A549 (cell line): ENCODE measurements at regions not wholly inside any gene's neighbourhood (a gene's known extent, or its start where the extent isn't known, plus 50 kb on each side); places are given as distances from the start of the nearest gene placed in this dataset.

ENCODE experiments used
- ATAC-seq, 2 experiments: fragments of 200-7000 bp in 1 of 2; fragments of >200 bp in 1 of 2; cut with Nextera tagmentation in 1 of 2; cut with Tn5 transposase in 1 of 2; 3 replicates each; pipeline versions ENCODE4 v1.8.0 to v1.9.1; 2018 to 2020; ENCODE audit warnings: mild to moderate bottlenecking in 1 of 2, moderate library complexity in 1 of 2
- CTCF ChIA-PET: fragments of 300-600 bp; sonication (Branson Sonifier 250); formaldehyde crosslinking; extraction: SDS; loops from one replicate; lab custom pipeline; 2021; ENCODE audit warnings: antibody characterized with exemption, inconsistent platforms; lab: Yijun Ruan, JAX
- POLR2A ChIA-PET: fragments of 350-600 bp; formaldehyde crosslinking; extraction: SDS; loops from one replicate; lab custom pipeline; 2021; ENCODE audit warnings: antibody characterized with exemption, inconsistent platforms; lab: Yijun Ruan, JAX
- DNase-seq, 2 experiments: peaks; one replicate each; pipeline versions ENCODE4 v3.0.0 to v3.0.0-alpha.2; 2011 to 2016; ENCODE audit warnings: low read depth in 1 of 2, low spot score in 1 of 2
- FAIRE-seq: peaks from 2 replicates; lab custom pipeline; 2011; peaks lifted over from hg19 to GRCh38; lab: Jason Lieb, UNC
- H3K27ac ChIP-seq, 2 experiments: fragments of >200 bp; sonication (Bioruptor Twin); formaldehyde crosslinking; 3 replicates each; pipeline ENCODE4 v1.5.1; 2016 to 2017
- H3K4me1 ChIP-seq: fragments of >200 bp; sonication (Bioruptor Twin); formaldehyde crosslinking; 3 replicates; pipeline ENCODE4 v1.6.1; 2016
- H3K4me2 ChIP-seq: fragments of >200 bp; sonication (Bioruptor Twin); formaldehyde crosslinking; 3 replicates; pipeline ENCODE4 v1.6.1; 2016
- H3K4me3 ChIP-seq: fragments of >200 bp; sonication (Bioruptor Twin); formaldehyde crosslinking; 3 replicates; pipeline ENCODE4 v1.5.1; 2016
- H3K9me3 ChIP-seq: fragments of >200 bp; sonication (Bioruptor Twin); formaldehyde crosslinking; 3 replicates; pipeline ENCODE4 v1.6.1; 2016
- CBX8 ChIP-seq: fragments of 200-600 bp; sonication (generic); IDR thresholded peaks from 2 replicates; pipeline ENCODE4 v1.6.1; 2016
- CHD4 ChIP-seq: fragments of 200-600 bp; sonication (generic); IDR thresholded peaks from 2 replicates; pipeline ENCODE4 v1.6.1; 2016; ENCODE audit warnings: antibody characterized with exemption, mild to moderate bottlenecking, borderline replicate concordance
- CTCF ChIP-seq: fragments of >200 bp; sonication (Bioruptor Twin); formaldehyde crosslinking; IDR thresholded peaks from 3 replicates; pipeline ENCODE4 v1.5.1; 2016
- FOSL2 ChIP-seq, 2 experiments: fragments of 450-650 bp in 1 of 2; fragments of >200 bp in 1 of 2; sonication (Bioruptor Twin) in 1 of 2; formaldehyde crosslinking; IDR thresholded peaks; 2 replicates each; pipeline versions ENCODE4 v1.5.0 to v1.6.1; 2016 to 2020; ENCODE audit warnings: mild to moderate bottlenecking in 1 of 2, moderate library complexity in 1 of 2
- GATA3 ChIP-seq: IDR thresholded peaks from 2 replicates; pipeline ENCODE4 v1.6.1; 2012; ENCODE audit warnings: borderline replicate concordance
- HDAC2 ChIP-seq: fragments of 200-600 bp; sonication (generic); IDR thresholded peaks from 2 replicates; pipeline ENCODE4 v1.6.1; 2016
- HES2 ChIP-seq: fragments of >200 bp; sonication (Bioruptor Twin); formaldehyde crosslinking; IDR thresholded peaks from 2 replicates; pipeline ENCODE4 v1.6.1; 2016
- HEYL ChIP-seq: fragments of 250-450 bp; sonication (Bioruptor Pico); IDR thresholded peaks from 2 replicates; pipeline ENCODE4 v1.8.0; 2021; ENCODE audit warnings: mild to moderate bottlenecking, moderate library complexity
- JUNB ChIP-seq: fragments of >200 bp; sonication (Bioruptor Twin); formaldehyde crosslinking; IDR thresholded peaks from 2 replicates; pipeline ENCODE4 v1.6.1; 2016
- NFE2L2 ChIP-seq: fragments of 150-350 bp; conservative IDR thresholded peaks from 2 replicates; pipeline ENCODE4 v1.6.1; 2014; ENCODE audit warnings: low read length
- NPAS2 ChIP-seq: fragments of 250-450 bp; sonication (Bioruptor Pico); IDR thresholded peaks from 2 replicates; pipeline ENCODE4 v1.8.0; 2022; ENCODE audit warnings: mild to moderate bottlenecking, moderate library complexity, borderline replicate concordance
- PHF8 ChIP-seq: fragments of 200-600 bp; sonication (generic); IDR thresholded peaks from 2 replicates; pipeline ENCODE4 v1.6.1; 2016; ENCODE audit warnings: low read depth, mild to moderate bottlenecking, antibody characterized with exemption, moderate library complexity, borderline replicate concordance
- RAD21 ChIP-seq, 2 experiments: fragments of >200 bp in 1 of 2; sonication (Bioruptor Twin) in 1 of 2; formaldehyde crosslinking in 1 of 2; IDR thresholded peaks in 1 of 2; conservative IDR thresholded peaks in 1 of 2; 2 replicates in 1 of 2; 3 replicates in 1 of 2; pipeline ENCODE4 v1.6.1; 2012 to 2018; ENCODE audit warnings: inconsistent platforms in 1 of 2
- RARB ChIP-seq: fragments of 250-450 bp; sonication (Bioruptor Pico); IDR thresholded peaks from 2 replicates; pipeline ENCODE4 v1.8.0; 2021; ENCODE audit warnings: mild to moderate bottlenecking, moderate library complexity
- RCOR1 ChIP-seq: fragments of 150-350 bp; IDR thresholded peaks from 2 replicates; pipeline ENCODE4 v1.6.1; 2014; ENCODE audit warnings: antibody characterized with exemption, low read length, low read depth
- USF2 ChIP-seq: fragments of 450-650 bp; IDR thresholded peaks from 2 replicates; pipeline ENCODE4 v1.6.1; 2014; ENCODE audit warnings: antibody characterized with exemption
- ZNF302 ChIP-seq: fragments of 250-450 bp; sonication (Bioruptor Pico); IDR thresholded peaks from 2 replicates; pipeline ENCODE4 v1.9.0; 2021; ENCODE audit warnings: inconsistent platforms, mild to moderate bottlenecking, moderate library complexity
- WGBS: methylation state at CpG from one replicate; pipeline ENCODE4 v1.1.6; 2017; ENCODE audit errors: missing lambda C conversion rate; 5-methylcytosine and 5-hydroxymethylcytosine counted together

DNA sequence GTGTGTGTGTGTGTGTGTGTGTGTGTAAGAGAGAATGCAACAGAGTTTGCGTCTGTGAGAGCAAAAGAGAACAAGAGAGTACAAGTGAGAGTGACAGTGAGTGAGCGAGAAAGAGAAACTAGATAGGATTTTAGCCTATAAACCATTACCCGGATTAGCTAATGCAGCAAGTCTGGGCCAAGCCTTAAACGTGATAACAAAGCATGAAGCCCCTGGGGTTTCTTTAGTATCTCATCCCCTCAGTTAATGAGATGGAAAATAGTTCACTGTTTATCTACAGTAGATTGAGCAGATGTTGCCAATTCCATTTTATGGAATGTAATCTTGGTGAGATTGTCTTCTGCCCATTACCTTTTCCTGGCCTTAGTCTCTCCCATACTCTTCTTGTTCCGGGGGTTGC is 114.5 kb downstream of the MAT2B start:
- 27% methylated on average over 5 of the region's 5 CpGs for WGBS
- no peak for TF ChIP-seq NPAS2
- TF ChIP-seq, all 56 proteins: peak for 0
- H3K4me1 ChIP-seq: no peaks in the 10 kb centered on the region
- ATAC-seq (no peak), DNase-seq (no peak), FAIRE-seq (no peak)
- ChIA-PET POLR2A (no interaction called here), CTCF (no interaction called here)
- no peak overlapping the region for H3K4me2 ChIP-seq
- no peak overlapping the region for H3K4me3 ChIP-seq
- no peaks in the 10 kb centered on the region for H3K9me3 ChIP-seq
- H3K27ac ChIP-seq: no peak overlapping the region

DNA sequence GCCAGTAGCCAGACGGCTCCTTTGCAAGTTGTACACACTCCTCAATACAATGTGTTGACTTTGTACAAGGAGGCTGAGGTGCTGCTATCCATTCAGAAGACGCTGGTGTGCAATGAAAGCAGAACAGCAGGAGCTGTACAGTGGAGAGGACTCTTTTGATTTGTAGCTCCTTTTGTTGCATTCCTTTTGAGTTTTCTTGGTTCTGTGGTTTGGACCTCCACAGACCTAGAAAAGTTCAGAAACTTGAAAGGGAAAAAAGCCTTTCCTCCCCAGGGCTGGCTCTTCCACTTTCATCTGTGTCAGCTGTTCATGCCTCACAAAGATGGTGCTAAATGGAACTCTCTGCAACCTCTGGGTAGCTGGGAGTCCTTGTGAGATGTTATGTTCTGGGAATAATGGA is 117.4 kb downstream of the MAT2B start:
- no peaks in the 10 kb centered on the region for H3K4me1 ChIP-seq
- FAIRE-seq: no peak

DNA sequence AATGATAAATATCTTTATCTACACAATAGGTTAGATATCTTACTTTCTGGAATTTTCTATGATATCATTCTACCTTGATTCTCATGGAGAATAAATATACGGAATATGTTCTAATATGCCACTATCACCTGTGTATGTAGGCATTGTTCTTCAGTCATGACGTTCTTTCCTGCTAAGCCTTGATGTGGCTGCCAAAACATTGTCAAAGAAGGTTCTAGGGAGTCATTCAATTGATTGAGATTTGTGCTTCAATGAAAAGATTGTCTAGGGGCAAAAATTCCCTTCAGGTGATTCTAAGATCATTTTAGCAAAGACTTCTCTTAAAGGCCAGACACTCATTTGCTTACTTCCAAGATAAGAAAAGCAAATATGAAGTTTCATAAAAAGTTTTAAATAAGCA is 118.1 kb downstream of the MAT2B start:
- H3K4me1 ChIP-seq: no peaks in the 10 kb centered on the region
- H3K9me3 ChIP-seq: no peaks in the 10 kb centered on the region
- ATAC-seq: no peak
- CTCF ChIA-PET: interaction anchor here (0.9 kb wide), 1 partner anchor 14 kb away, joined by 3 read pairs; no protein-coding TSS in a partner anchor
- POLR2A ChIA-PET: no interaction called here
- no peak for DNase-seq
- H3K27ac ChIP-seq: no peak overlapping the region
- no peak overlapping the region for H3K4me3 ChIP-seq
- 21% methylated on average over 2 of the region's 2 CpGs for WGBS
- H3K4me2 ChIP-seq: no peak overlapping the region
- no peak for FAIRE-seq
- TF ChIP-seq RCOR1: no peak
- no peak for TF ChIP-seq USF2
- TF ChIP-seq HEYL: no peak
- no peak for TF ChIP-seq HDAC2
- TF ChIP-seq NFE2L2: no peak

More for the DNA sequence above, 117.4 kb downstream of the MAT2B start:
- ChIA-PET CTCF (interaction anchor here (0.9 kb wide), 1 partner anchor 14 kb away, joined by 3 read pairs; no protein-coding TSS in a partner anchor), POLR2A (no interaction called here)
- WGBS: 6% methylated on average over 2 of the region's 2 CpGs
- H3K27ac ChIP-seq: no peak overlapping the region
- no peaks in the 10 kb centered on the region for H3K9me3 ChIP-seq
- ATAC-seq (no peak), DNase-seq (no peak)
- H3K4me3 ChIP-seq: no peak overlapping the region
- H3K4me2 ChIP-seq: no peak overlapping the region
- TF ChIP-seq CHD4 (no peak), FOSL2 (IDR thresholded peaks at IDR 0.05) (no peak), FOSL2 (CRISPR knock-in tag; IDR thresholded peaks at IDR 0.05) (no peak), PHF8 (no peak), GATA3 (no peak), CBX8 (no peak), CTCF (no peak), RARB (CRISPR knock-in tag) (no peak), ZNF302 (no peak)

DNA sequence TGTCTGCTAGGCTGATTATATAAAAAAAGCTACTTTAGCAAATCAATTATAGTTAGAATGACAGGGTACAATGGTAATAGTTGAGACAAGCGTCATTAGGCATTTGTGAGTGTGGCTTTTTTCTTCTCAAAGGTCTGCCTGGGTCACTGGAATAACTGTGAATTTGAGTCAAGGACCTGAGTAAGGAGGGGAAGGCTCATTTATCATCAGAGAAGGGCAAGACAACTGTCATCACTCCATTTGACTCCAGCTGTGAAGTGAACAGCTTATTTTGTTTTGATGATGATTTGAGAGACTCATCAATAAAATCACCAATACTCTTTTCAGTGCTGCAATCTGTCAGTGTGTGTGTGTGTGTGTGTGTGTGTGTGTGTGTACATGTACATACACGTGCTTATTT is 118.6 kb downstream of the MAT2B start:
- H3K9me3 ChIP-seq: no peaks in the 10 kb centered on the region
- ATAC-seq: no peak
- H3K4me3 ChIP-seq: no peak overlapping the region
- H3K4me2 ChIP-seq: no peak overlapping the region
- 0% methylated on average over 2 of the region's 2 CpGs for WGBS
- no peak for FAIRE-seq
- H3K27ac ChIP-seq: no peak overlapping the region
- TF ChIP-seq RCOR1 (no peak), HES2 (no peak), RAD21 (conservative IDR thresholded peaks at IDR 0.05 in 1 of 2, IDR thresholded peaks at IDR 0.05 in 1 of 2) (no peak), JUNB (no peak)
- ChIA-PET POLR2A (no interaction called here), CTCF (no interaction called here)
- no peaks in the 10 kb centered on the region for H3K4me1 ChIP-seq
- no peak for DNase-seq
